Keratinocyte (primary cell): ENCODE measurements at regions not wholly inside any gene's neighbourhood (a gene's known extent, or its start where the extent isn't known, plus 50 kb on each side); places are given as distances from the start of the nearest gene placed in this dataset.

Experiments used
- EZH2 ChIP-seq: IDR thresholded peaks from one replicate; pipeline ENCODE4 v1.6.1; 2012; ENCODE audit warnings: inconsistent platforms, mild to moderate bottlenecking, low read length, moderate library complexity
- TF ChIP-seq, protein P1 (sequence below), 3 experiments: IDR thresholded peaks in 1 of 3; conservative IDR thresholded peaks in 1 of 3; optimal IDR thresholded peaks in 1 of 3; 2 replicates in 2 of 3; 3 replicates in 1 of 3; pipeline versions ENCODE3 to v1.5.1; 2011; ENCODE audit warnings: low read length in 3 of 3, mild to moderate bottlenecking in 3 of 3, moderate library complexity in 2 of 3, control low read depth in 1 of 3, inconsistent platforms in 1 of 3; ENCODE audit not compliant: insufficient read depth in 2 of 3; ENCODE audit errors: extremely low read depth in 1 of 3

DNA sequence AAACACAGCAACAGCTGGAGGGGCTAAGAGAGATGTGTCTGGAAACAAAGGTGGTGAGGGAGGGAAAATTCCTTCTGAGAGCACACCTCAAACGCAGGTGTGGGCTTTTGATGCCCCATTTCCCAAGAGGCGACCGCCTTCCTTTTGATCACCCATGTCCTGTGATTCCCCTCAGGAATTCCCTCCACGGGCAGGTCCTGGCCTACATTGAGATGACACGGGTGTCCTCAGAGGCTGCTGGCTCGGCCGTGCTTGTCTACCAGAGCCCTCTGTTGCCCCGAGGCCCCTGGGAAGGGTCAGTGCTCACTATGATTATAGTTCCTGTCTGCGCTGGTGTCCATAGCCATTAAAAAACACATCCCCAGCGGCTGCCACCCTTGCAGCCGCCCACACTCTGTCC lies 242.6 kb downstream of the TFAP2C start:
- TF ChIP-seq, protein P1, sequence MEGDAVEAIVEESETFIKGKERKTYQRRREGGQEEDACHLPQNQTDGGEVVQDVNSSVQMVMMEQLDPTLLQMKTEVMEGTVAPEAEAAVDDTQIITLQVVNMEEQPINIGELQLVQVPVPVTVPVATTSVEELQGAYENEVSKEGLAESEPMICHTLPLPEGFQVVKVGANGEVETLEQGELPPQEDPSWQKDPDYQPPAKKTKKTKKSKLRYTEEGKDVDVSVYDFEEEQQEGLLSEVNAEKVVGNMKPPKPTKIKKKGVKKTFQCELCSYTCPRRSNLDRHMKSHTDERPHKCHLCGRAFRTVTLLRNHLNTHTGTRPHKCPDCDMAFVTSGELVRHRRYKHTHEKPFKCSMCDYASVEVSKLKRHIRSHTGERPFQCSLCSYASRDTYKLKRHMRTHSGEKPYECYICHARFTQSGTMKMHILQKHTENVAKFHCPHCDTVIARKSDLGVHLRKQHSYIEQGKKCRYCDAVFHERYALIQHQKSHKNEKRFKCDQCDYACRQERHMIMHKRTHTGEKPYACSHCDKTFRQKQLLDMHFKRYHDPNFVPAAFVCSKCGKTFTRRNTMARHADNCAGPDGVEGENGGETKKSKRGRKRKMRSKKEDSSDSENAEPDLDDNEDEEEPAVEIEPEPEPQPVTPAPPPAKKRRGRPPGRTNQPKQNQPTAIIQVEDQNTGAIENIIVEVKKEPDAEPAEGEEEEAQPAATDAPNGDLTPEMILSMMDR (optimal IDR thresholded peaks at IDR 0.05 in 1 of 3, IDR thresholded peaks at IDR 0.05 in 1 of 3, conservative IDR thresholded peaks at IDR 0.05 in 1 of 3; ENCODE audit: extremely low read depth in 1 of 3, insufficient read depth in 2 of 3, low read length in 3 of 3) = no peak
- no peak for TF ChIP-seq EZH2
